IPS-15b (cell line): ENCODE measurements at regions not wholly inside any gene's neighbourhood (a gene's known extent, or its start where the extent isn't known, plus 50 kb on each side); places are given as distances from the start of the nearest gene placed in this dataset.

ENCODE experiments used
- H3K27me3 ChIP-seq: one replicate; pipeline ENCODE4 v1.6.1; 2013; ENCODE audit warnings: low read length; ENCODE audit not compliant: control insufficient read depth, insufficient read depth
- H3K36me3 ChIP-seq: one replicate; pipeline ENCODE4 v1.6.1; 2013; ENCODE audit warnings: low read length; ENCODE audit not compliant: control insufficient read depth, insufficient read depth
- H3K4me1 ChIP-seq: one replicate; pipeline ENCODE4 v1.6.1; 2013; ENCODE audit warnings: mild to moderate bottlenecking, low read length; ENCODE audit not compliant: control insufficient read depth, insufficient read depth
- H3K4me3 ChIP-seq: one replicate; pipeline ENCODE4 v1.5.1; 2013; ENCODE audit warnings: low read depth, low read length
- H3K9ac ChIP-seq: one replicate; pipeline ENCODE4 v1.6.1; 2013; ENCODE audit warnings: low read depth, mild to moderate bottlenecking, low read length
- H3K9me3 ChIP-seq: one replicate; pipeline ENCODE4 v1.6.1; 2013; ENCODE audit warnings: mild to moderate bottlenecking, low read length; ENCODE audit not compliant: control insufficient read depth, insufficient read depth

DNA sequence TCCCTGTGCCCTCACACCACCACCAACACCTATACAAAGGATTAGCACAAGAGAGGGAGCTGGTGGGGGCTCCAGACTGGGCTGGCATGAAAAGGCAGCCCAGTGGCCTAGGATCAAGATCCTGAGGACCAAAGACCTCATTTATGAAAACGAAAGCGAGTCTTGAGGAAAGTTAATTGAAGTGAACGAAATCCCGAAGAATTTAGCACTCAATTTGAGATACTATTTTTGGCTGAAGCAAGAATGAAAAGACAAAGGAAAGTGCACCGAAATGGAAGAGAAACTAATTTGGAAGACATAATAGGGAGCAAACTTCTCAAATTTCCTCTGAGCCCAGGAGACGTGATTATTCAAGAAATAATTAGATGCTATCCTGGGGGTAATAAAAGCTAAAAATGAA lies 68.7 kb upstream of the SLC6A11 start:
- Histone ChIP-seq H3K9me3 (no peaks in the 10 kb centered on the region), H3K36me3 (no peaks in the 10 kb centered on the region), H3K4me3 (no peak overlapping the region), H3K27me3 (peaks cover 14% of the 10 kb centered on the region), H3K4me1 (no peaks in the 10 kb centered on the region), H3K9ac (no peak overlapping the region)

DNA sequence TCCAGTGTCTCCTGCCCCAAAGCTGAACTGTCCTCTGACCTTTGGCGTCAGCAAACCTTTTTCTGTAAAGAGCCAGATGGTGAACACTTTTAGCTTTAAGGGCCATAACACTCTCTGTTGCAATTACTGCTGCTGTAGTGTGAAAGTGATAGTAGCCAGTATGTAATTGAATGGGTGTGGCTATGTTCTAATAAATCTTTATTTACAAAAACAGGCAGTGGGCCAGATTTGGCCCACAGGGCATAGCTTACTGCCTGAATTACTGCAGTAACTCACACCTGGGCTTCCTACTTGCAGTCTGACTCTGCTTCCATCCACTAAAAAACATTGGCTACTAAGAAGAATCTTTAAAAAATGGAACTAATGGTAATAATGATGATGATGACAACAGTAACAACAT lies 68.0 kb upstream of the SLC6A11 start:
- Histone ChIP-seq H3K36me3 (no peaks in the 10 kb centered on the region), H3K9ac (no peak overlapping the region), H3K27me3 (peaks cover 15% of the 10 kb centered on the region), H3K4me1 (no peaks in the 10 kb centered on the region), H3K9me3 (no peaks in the 10 kb centered on the region), H3K4me3 (no peak overlapping the region)

GRCh38 chr3:10753964-10754363 lies 62.1 kb upstream of the SLC6A11 start:
- H3K36me3 ChIP-seq, result no peaks in the 10 kb centered on the region
- no peak overlapping the region for H3K4me3 ChIP-seq
- no peak overlapping the region for H3K9ac ChIP-seq
- H3K9me3 ChIP-seq, result no peaks in the 10 kb centered on the region
- no peaks in the 10 kb centered on the region for H3K4me1 ChIP-seq
- H3K27me3 ChIP-seq, result peaks cover 15% of the 10 kb centered on the region

DNA sequence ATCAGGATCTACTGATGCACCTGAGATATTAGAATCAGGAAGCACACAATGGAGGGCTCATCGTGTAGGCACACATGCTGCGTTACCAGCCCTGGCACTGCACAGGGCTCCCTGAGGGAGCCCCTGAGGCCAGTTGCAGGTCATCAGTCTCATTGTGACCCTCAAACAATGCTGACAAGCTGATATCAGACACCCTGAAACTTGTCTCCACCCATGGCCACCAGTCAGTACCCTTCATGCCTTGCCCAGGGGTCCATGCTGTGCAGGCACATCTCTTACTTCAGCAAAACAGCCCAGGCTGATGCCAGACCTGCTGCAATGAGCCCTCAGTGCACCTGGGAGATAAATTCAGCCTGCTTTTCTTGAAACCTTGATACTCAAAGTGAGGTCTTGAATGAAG lies 59.5 kb upstream of the SLC6A11 start:
- no peaks in the 10 kb centered on the region for H3K9me3 ChIP-seq
- no peaks in the 10 kb centered on the region for H3K4me1 ChIP-seq
- no peak overlapping the region for H3K4me3 ChIP-seq
- H3K27me3 ChIP-seq, result peaks cover 4% of the 10 kb centered on the region
- H3K36me3 ChIP-seq, result no peaks in the 10 kb centered on the region
- H3K9ac ChIP-seq, result no peak overlapping the region

GRCh38 chr3:10757021-10757820 lies 58.8 kb upstream of the SLC6A11 start:
- H3K9me3 ChIP-seq, result no peaks in the 10 kb centered on the region
- H3K4me3 ChIP-seq, result no peak overlapping the region
- no peaks in the 10 kb centered on the region for H3K4me1 ChIP-seq
- H3K9ac ChIP-seq, result no peak overlapping the region
- peaks cover 4% of the 10 kb centered on the region for H3K27me3 ChIP-seq
- H3K36me3 ChIP-seq, result no peaks in the 10 kb centered on the region

DNA sequence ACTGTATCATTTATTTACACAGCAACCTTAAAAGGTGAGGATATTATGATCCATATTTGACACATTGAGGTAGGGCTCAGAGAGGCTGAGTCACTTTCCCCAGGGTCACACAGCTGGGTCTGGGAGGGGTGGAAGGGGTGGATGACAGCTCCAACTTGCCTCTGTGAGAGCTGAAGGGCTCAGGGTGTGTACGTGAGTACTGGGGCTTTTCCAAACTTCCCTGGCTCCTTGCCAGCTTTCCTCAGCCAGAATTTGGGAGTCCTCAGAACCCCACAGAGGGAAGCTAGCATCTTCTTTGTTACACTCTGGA lies 58.3 kb upstream of the SLC6A11 start:
- Histone ChIP-seq H3K36me3 (no peaks in the 10 kb centered on the region), H3K9ac (no peak overlapping the region), H3K4me1 (no peaks in the 10 kb centered on the region), H3K4me3 (no peak overlapping the region), H3K27me3 (peaks cover 3% of the 10 kb centered on the region), H3K9me3 (no peaks in the 10 kb centered on the region)

- H3K9me3 ChIP-seq, result no peaks in the 10 kb centered on the region
- H3K4me3 ChIP-seq, result no peak overlapping the region
- no peaks in the 10 kb centered on the region for H3K4me1 ChIP-seq
- H3K36me3 ChIP-seq, result no peaks in the 10 kb centered on the region
- H3K9ac ChIP-seq, result no peak overlapping the region
- peaks cover 2% of the 10 kb centered on the region for H3K27me3 ChIP-seq
Measured at GRCh38 chr3:10758304-10759037, 57.6 kb upstream of the SLC6A11 start.

DNA sequence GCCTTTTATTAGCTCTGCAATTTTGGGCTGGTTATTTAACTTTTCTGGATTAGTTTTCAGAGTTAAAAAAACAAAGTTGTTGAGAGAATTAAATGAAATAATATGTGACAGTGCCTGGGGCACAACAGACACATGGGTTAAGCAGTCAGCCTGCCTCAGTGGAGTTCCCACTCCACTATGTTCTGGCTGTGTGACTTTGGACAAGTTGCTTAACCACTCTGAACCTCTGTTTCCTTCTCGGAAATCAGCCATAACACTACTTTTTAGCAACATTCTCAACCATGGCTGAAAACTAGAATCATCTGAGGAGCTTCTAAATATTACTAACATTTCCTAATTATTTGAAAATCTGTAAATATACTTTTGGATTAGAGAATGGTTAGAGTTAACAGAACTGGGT lies 56.5 kb upstream of the SLC6A11 start:
- Histone ChIP-seq H3K4me1 (no peaks in the 10 kb centered on the region), H3K9me3 (no peaks in the 10 kb centered on the region), H3K4me3 (no peak overlapping the region), H3K9ac (no peak overlapping the region), H3K27me3 (peaks cover 2% of the 10 kb centered on the region), H3K36me3 (no peaks in the 10 kb centered on the region)

GRCh38 chr3:10760199-10760598 lies 55.8 kb upstream of the SLC6A11 start:
- H3K9me3 ChIP-seq, result no peaks in the 10 kb centered on the region
- peaks cover 2% of the 10 kb centered on the region for H3K27me3 ChIP-seq
- no peaks in the 10 kb centered on the region for H3K36me3 ChIP-seq
- H3K4me1 ChIP-seq, result no peaks in the 10 kb centered on the region
- no peak overlapping the region for H3K4me3 ChIP-seq
- no peak overlapping the region for H3K9ac ChIP-seq

DNA sequence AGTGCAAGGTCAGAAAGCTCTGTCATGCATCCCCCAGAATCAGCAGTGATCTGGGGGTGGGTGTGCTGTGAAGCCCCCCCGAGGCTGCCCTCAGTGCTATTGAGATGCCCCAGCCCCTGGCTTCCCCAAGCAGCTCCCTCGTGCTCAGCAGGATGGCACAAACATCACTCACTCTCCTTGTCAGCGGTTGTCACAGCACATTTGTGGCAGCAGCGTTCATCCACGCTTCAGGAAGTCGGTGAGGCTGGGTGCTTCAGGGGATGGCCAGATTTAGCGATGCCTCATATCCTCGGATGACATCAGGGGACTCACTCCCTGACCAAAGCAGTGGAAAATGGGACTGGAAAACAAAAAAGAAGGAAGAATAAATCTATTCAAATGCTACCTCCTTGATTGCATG lies 54.4 kb upstream of the SLC6A11 start:
- Histone ChIP-seq H3K27me3 (peaks cover under 1% of the 10 kb centered on the region), H3K9ac (no peak overlapping the region), H3K4me1 (no peaks in the 10 kb centered on the region), H3K4me3 (no peak overlapping the region), H3K9me3 (no peaks in the 10 kb centered on the region), H3K36me3 (no peaks in the 10 kb centered on the region)

- no peaks in the 10 kb centered on the region for H3K4me1 ChIP-seq
- H3K27me3 ChIP-seq, result no peaks in the 10 kb centered on the region
- H3K36me3 ChIP-seq, result no peaks in the 10 kb centered on the region
- H3K4me3 ChIP-seq, result no peak overlapping the region
- H3K9me3 ChIP-seq, result no peaks in the 10 kb centered on the region
- no peak overlapping the region for H3K9ac ChIP-seq
Measured at GRCh38 chr3:10762116-10762515, 53.9 kb upstream of the SLC6A11 start.

DNA sequence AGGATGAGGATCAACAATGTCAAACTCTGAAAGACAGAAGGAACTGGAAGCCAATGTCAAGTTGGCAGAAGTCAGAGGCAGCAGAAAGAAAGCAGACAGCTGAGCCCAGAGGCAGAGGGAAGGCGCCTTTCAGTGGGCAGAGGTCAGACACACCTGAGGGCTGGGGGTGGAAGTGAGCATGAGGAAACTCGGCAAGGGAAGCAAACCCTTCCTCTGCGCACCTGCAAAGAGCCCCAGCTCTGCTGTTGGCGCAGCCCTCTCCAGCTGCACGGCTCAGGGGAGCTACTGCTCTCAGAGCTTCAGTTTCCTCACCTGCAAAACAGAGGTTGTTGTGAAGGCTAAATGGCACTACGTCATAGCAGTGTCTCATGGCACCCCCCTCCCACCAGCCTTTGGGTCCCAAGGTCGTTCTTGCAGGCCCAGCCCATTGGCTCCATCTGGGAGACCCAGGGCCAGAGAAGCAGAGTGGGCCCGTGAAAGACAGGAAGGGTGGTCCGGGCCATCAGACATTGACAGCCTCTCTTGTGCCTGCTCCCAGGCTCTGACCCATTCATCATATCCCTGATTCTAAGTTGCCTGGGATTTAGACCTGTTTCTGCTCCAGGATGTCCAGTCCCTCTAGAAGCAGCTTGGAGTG lies 53.3 kb upstream of the SLC6A11 start:
- Histone ChIP-seq H3K36me3 (no peaks in the 10 kb centered on the region), H3K4me1 (no peaks in the 10 kb centered on the region), H3K9me3 (no peaks in the 10 kb centered on the region), H3K4me3 (no peak overlapping the region), H3K27me3 (no peaks in the 10 kb centered on the region), H3K9ac (no peak overlapping the region)
